ENCODE measurements at regions not wholly inside any gene's neighbourhood (a gene's known extent, or its start where the extent isn't known, plus 50 kb on each side); places are given as distances from the start of the nearest gene placed in this dataset.
"Not testable (repeated sequence)": the region's sequence is repeated elsewhere in the genome, so short reads cannot be mapped to it uniquely, and the experiment has no call there.

GRCh38 chr17:77287432-77288068 lies 146.8 kb downstream of the SEC14L1 start:
- ATAC-seq (ENCODE audit: poor library complexity) (peak; percentile 87), DNase-seq (peak; percentile 74)
- intact Hi-C loops (cut with DNase I) = no loop called here

DNA sequence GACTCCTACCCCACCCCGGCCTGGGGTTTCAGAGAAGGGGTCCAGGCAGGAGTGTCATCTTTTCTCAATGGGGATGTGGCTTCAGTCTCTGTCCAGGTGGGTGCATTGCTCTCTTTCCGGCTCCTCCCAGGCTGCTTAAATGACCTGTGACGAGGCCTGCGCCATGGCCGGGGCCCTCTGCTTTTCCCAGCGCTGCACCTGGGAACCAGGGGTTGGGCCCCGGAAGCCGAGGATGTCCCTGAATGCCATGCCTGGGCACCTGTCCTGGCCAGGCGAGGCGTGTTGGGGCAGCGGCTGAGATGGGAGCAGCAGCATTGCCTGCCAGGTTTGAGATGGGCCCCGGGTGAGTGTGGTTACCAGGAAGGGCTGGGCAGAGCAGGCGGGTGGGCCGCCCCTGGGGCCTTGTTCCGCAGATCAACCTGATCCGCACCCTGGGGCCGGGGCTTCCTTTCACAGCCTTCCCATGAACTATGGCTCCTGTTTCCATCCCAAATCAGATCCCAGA lies 147.4 kb downstream of the SEC14L1 start:
- ATAC-seq (ENCODE audit: poor library complexity) (peak; percentile 4), DNase-seq (no peak)
- intact Hi-C loops (cut with DNase I) = no loop called here

GRCh38 chr17:77290759-77291558 lies 150.2 kb downstream of the SEC14L1 start:
- DNase-seq; ATAC-seq (ENCODE audit: poor library complexity); intact Hi-C loops (cut with DNase I): not testable (repeated sequence)

- ATAC-seq (ENCODE audit: poor library complexity) (no peak), DNase-seq (no peak)
- intact Hi-C loops (cut with DNase I) = no loop called here
Measured at GRCh38 chr17:77291591-77292386, 151.0 kb downstream of the SEC14L1 start.

- ATAC-seq (ENCODE audit: poor library complexity) (no peak), DNase-seq (no peak)
- intact Hi-C loops (cut with DNase I) = no loop called here
Measured at GRCh38 chr17:77294761-77295160, 154.0 kb downstream of the SEC14L1 start.

DNA sequence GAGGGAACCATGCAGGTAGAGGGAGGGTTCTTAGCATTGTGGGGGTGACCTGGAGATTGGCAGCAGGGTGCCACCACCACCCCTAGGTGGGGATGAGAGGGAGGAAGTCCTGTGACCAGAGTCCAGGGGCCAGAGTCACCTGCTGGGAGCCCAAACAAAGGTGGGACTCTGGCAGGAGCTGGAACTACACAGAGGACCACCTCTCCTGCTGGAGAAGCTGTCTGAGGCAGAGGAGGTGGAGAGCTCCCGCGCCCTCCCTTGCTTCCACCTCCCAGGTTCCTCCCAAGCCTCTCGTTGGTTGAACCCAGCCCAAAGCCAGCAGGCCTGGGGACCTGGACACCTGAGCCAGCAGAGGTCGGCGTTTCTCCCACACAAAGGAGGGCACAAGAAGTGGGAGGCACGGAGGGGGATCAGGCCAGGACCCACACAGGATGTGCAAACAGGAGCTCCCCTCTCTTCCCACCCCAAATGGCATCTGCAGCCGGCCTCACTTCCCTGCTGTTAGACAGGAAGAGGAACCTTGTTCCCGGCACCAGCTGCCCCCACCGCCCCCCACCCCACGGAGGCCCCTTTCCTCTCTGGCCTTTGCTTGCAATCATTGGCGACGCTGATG lies 154.6 kb downstream of the SEC14L1 start:
- no peak for DNase-seq
- intact Hi-C loops (cut with DNase I) = no loop called here
- ATAC-seq (ENCODE audit: poor library complexity) = no peak

- no peak for ATAC-seq (ENCODE audit: poor library complexity)
- intact Hi-C loops (cut with DNase I) = no loop called here
Measured at GRCh38 chr17:77296769-77297409, 156.1 kb downstream of the SEC14L1 start.

DNA sequence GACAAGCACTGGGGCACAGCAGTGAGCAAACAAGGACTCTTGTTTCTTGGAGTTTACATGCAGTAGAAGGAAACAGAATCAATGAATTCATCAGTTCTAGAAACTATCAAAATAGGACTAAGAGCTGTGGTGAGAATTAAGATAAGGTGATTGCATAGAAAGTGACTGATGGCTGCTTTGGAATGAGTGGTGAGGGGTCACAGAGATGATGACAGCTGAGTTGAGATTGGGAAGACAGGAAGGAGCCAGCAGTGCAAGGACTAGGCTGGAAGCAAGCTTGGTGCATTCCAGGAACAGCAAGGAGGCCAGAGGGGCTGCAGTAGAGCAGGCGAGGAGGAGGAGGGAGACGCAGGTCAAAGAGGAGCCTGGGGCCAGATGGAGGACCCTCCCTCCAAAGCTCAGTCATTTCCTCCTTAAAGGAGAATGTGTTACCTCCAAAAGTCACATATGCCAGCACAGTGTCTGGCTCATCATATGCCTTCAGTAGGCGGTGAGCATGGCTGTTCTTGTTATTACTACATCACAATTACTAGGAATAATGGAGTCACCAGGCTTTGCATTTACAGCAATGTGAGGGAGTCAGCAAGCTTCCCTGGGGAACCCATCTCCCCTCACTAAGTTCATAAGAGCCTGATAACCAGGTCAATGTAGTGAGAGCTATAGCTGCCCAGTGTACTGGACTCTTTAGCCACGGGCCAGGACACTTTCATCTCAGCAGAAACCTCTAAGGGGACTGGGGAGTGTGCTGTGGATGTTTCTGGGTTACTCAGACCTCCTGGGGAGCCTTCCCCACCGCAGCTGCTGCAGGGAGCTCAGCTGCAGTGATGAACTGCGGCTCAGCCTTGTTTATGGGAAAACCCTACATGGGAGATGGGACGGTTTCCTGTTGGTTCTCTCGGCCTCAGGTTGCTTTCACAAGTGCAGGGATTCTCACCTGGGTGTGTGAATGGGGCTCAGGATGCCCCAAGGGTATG lies 157.2 kb downstream of the SEC14L1 start:
- intact Hi-C loops (cut with DNase I) = no loop called here
- DNase-seq (no peak), ATAC-seq (ENCODE audit: poor library complexity) (no peak)

More at GRCh38 chr17:77296769-77297409, 156.1 kb downstream of the SEC14L1 start:
- DNase-seq = no peak

- ATAC-seq (ENCODE audit: poor library complexity) (no peak), DNase-seq (no peak)
- intact Hi-C loops (cut with DNase I) = no loop called here
Measured at GRCh38 chr17:77298811-77299210, 158.0 kb downstream of the SEC14L1 start.

DNA sequence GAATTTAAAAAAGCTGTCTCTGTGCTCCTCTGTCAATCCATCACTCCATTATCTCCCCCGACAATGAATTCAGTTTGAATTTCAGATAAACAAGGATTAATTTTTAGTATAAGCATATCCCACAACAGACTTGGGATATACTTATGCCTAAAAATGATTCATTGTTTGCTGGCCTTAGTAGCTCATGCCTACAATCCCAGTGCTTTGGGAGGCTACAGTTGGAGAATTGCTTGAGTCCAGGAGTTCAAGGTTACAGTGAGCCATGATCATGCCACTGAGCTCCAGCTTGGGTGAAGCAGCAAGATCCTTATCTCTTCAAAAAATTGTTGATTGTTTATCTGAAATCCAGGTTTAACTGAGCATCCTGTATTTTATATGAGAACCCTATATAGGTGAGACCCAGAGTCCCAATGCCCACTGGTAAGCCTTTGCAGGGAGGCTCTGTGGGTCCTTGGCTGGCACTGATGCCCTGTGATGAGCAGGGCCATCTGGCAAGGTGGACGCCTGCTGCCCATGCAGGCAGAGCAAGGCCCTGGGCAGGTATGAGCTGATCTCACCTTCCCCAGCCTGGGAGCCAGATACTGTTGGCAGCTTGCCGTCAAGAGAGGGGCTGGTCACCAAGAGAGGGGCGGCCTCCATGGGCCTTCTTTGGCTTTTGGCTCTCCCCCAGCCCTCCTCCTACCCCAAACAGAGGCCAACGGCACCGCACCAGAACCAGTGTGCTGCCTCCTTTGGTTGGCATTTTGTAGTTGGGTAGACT lies 158.7 kb downstream of the SEC14L1 start:
- DNase-seq = no peak
- ATAC-seq (ENCODE audit: poor library complexity) = no peak
- intact Hi-C loops (cut with DNase I) = no loop called here

- intact Hi-C loops (cut with DNase I) = no loop called here
Measured at GRCh38 chr17:77300016-77300686, 159.4 kb downstream of the SEC14L1 start.

GRCh38 chr17:77301694-77302266 lies 161.0 kb downstream of the SEC14L1 start:
- DNase-seq (no peak), ATAC-seq (ENCODE audit: poor library complexity) (no peak)
- intact Hi-C loops (cut with DNase I) = no loop called here

More at GRCh38 chr17:77300016-77300686, 159.4 kb downstream of the SEC14L1 start:
- DNase-seq = no peak
- ATAC-seq (ENCODE audit: poor library complexity) = no peak

- DNase-seq = no peak
- intact Hi-C loops (cut with DNase I) = no loop called here
- no peak for ATAC-seq (ENCODE audit: poor library complexity)
Measured at GRCh38 chr17:77302682-77303081, 161.9 kb downstream of the SEC14L1 start.

- DNase-seq (no peak), ATAC-seq (ENCODE audit: poor library complexity) (no peak)
- intact Hi-C loops (cut with DNase I) = no loop called here
Measured at GRCh38 chr17:77303620-77304019, 162.9 kb downstream of the SEC14L1 start.

DNA sequence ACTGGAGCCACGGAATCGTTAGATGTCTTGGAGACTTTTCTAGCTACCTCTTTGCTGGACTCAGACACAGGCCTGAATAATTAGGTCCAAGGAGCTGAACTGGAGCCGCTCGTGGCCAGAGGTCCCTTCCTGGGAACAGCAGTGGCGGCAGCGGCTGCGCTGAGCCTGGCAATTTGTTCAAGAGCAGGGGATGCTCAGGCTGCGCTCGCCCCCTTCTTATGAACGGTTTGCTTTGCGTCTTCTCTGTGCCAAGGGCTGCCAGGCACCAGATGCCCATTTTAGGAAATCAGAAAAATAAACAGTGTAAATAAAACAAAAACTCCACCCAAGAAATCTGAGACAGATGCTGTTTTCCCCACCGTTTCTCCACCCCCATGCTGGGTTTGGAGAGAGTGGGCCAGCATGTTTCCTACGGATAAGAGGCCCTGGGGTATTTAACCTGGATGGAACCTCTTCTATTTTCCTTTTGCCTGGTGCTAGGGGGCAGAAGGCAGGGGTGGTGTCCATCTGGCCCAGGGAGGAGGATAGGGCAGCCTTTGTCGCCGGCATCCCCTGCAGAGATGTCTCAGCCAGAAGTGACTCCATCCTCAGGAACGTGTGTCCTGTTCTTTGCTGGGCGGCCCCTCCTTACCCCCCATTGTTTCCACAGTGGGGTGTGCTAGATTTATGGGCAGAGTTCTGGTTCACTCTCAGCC lies 163.4 kb downstream of the SEC14L1 start:
- DNase-seq (no peak), ATAC-seq (ENCODE audit: poor library complexity) (no peak)
- intact Hi-C loops (cut with DNase I) = no loop called here

Data from Right ventricle myocardium superior (tissue), 1 donor.